Colon (tissue), 2 donors: ENCODE measurements at regions not wholly inside any gene's neighbourhood (a gene's known extent, or its start where the extent isn't known, plus 50 kb on each side); places are given as distances from the start of the nearest gene placed in this dataset.

ENCODE experiments used
- FAIRE-seq: peaks from 2 replicates; lab custom pipeline; 2012; peaks lifted over from hg19 to GRCh38; lab: Jason Lieb, UNC
- donor health status: control.
- donor health status: control.

GRCh38 chr4:79466621-79467020 is 58.6 kb upstream of the GK2 start:
- no peak for FAIRE-seq
